ENCODE measurements at regions not wholly inside any gene's neighbourhood (a gene's known extent, or its start where the extent isn't known, plus 50 kb on each side); places are given as distances from the start of the nearest gene placed in this dataset.

DNA sequence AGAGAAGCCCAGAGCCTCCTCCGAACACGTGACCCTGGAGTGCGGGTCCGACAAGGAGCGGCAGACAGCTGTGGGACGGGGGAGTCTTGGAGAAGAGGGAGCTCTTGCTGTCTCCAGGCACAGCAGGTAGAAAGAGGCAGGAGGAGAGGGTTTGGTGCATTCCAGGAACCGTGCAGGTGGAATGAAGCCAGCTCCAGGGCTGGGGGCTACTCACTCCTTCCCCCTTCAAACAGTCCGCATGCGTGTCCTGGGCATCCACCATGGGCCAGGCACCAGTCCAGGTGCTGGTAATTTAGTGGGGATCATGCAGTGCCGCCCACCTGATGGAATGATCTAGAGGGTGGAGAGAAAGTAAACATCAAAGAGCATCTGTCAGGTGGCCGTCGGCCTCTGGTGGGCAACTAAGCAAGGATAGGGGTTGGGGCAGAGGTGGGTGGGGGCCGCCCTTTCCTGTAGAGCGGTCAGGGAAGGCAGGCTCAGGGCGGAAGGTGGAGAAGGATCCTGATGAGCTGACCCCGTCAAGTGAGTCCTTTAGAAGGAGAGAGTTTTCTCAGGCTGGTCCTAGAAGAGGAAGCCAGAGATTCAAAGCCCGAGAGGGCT, 850.0 kb downstream of the TBC1D22A start:
- DNase-seq (ENCODE audit: low read depth) = no peak

DNA sequence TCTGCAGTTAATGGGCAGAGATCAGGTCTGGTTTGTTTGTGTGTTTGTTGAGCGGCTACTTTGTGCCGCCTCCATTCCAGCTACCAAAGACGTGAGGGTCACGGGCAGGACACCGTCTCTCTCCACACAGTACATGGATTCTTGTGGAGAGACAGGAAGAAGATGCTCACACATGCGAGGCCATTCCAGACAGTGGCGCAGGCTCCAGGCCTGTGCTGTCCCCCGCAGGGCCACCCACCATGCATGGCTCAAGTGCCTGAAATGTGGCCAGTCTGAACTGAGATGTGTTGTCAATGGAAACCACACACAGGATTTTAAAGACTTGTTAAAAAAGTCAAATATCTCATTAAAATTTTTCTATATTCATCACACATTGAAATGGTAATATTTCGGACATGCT, 848.3 kb downstream of the TBC1D22A start:
- no peak for DNase-seq (ENCODE audit: low read depth)

DNA sequence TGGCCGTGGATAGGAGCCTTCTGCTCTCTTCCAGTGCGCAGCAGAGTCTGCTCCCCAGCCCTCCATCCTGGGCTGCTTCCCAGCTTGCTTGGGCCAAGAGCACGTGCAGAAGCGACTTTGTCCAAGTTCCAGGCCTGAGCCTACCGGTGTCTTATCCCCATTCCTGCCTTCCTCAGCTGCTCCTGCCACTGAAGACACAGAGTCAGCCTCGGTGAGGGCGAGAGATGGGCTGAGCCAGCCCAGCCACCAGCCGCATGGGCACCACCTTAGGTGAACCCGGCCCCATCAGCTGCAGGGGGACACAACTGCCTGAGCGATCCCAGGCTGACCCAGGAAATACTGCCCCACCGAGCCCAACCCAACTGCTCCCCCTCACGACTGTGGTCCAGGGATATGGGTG, 847.8 kb downstream of the TBC1D22A start:
- no peak for DNase-seq (ENCODE audit: low read depth)

DNA sequence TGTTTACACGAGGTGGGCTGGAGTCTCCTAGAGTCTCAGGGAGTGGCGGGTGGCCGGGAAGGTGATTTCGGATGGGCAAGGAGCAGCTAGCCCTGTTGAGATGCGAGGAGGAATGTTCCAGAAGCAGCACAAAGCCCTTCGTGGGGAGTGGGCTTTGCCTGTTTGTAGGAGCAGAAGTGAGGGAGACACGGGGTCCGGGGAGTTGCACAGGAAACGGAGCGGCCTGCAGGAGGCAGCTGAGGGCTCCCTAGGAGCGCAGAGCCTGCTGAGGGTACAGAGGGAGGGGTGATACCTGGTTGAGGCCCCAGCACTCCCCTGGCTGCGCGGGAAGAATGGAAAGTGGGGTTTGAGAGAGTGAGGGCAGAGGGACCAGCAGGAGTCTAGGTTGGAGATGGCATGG, 847.2 kb downstream of the TBC1D22A start:
- no peak for DNase-seq (ENCODE audit: low read depth)

DNA sequence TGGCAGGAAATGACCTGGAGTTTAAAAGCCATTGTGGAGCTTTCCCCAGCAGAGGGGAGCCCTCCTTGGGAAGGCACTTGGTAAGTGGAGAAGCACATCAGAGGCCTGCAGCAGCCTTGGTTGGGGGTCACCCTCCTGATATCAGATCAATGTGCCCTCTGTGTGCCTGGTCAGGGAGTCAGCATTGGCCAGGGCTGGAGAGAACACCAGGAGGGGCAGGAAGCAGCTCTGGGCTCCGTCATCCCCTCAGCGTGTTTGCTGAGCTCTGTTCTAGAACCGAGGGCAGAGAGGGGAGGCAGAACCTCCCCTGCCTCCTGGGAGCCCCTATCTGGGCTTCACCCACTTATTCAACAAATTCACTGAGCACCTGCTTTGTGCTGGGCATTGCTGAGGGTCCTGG, 846.0 kb downstream of the TBC1D22A start:
- no peak for DNase-seq (ENCODE audit: low read depth)

DNA sequence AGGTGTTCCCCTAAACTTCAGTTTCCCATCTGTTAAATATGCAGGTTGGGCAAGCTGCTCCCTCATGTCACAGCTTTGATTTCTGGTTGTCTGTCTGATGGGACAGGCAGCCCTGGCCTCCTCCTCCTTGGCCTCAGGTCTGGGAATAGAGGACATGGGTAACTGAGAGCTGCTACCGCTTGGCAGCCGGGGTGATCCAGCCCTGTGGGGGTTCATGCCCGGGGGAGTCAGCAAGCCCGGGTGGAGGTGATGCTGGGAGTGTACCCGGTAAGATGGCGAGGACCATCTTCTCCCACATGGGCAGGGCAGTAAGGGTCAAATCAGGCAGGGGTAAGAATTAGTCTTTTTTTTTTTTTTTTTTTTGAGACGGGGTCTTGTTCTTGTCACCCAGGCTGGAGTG, 845.0 kb downstream of the TBC1D22A start:
- DNase-seq (ENCODE audit: low read depth) = no peak

DNA sequence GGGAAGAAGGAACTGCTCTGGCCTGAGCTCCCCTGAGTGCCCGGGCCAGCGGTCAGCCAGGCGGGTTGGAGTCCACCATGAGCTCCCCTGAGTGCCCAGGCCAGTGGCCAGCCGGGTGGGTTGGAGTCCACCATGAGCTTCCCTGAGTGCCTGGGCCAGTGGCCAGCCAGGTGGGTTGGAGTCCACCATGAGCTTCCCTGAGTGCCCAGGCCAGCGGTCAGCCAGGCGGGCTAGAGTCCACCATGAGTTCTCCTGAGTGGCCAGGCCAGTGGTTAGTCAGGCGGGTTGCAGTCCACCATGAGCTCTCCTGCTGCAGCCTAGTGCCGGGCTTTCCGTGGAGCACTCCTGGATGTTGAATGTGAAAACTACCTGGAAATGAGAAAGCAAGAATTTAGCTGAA, 844.0 kb downstream of the TBC1D22A start:
- DNase-seq (ENCODE audit: low read depth) = no peak

DNA sequence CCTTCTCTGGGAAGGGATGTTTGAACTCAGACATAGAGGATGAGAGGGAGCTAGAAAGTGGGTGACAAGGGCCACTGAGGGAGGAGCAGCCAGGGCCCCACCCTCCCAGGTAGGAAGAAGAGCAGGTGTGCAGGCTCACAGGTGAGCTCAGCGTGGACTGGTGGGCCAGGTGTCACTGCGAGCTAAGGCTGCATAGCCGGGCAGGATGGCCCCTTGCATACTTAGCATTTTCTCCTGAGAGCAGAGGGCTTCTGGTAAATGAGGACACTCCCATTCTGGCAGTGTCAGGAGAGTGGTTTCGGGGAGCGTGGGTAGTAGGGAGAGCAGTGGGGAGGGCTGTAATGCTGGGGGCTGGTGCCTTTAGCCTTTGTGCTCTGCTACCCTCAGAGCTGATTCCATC, 843.4 kb downstream of the TBC1D22A start:
- no peak for DNase-seq (ENCODE audit: low read depth)

DNA sequence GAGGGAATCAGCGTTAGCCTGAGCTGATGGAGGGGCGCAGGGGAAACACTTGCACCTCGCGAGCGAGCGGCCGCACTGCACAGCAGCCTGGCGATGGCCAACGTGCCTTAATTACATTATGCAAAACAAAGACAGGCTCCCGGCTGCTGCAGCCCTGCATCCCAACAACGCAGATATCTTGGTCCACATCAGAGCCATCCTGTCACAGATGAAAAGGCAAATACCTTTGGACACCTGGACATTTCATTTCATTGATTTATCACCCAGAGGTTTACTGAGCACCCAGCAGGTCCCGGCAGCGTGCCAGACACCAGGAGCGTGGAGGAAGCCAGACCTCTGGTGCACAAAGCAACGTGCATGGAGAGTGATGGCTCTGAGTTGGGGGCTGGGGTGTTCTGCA, 843.0 kb downstream of the TBC1D22A start:
- DNase-seq (ENCODE audit: low read depth) = no peak

DNA sequence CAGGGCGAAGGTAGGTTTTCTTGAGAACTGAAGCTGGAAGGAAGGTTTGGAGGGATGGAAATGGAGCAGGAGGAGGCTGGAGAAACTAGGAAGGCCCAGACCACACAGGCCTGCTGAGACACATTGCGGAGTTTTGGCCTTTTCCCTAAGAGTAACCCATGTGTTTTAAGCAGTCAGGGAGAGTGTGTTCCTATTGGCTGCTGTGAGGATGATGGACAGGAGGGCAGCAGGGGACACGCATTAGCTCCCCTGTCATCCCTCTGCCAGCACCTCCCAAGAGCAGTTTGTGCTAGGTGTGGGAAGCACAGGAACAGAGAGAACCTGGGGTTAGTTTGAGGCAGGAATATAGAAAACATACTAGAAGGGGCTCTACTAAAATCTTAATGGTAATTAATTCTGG, 842.1 kb downstream of the TBC1D22A start:
- DNase-seq (ENCODE audit: low read depth) = no peak

DNA sequence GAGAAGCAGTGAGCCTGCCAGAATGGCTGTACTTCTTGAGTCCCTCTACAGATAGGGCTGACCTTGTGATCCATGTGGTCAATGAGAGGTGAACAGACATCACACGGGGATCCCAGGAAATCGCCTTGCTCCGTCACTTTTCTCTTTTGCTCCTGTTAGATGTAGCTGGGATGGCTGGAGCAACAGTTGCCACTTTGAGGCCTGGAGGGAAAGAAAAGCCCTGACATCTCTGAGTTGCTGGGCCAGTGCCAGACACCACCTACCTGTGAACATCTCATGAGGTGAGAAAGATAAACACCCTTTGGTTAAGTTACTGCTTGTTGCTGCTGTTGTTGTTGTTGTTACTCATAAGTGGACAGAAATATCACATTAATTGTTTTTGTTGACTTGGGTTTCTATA, 840.3 kb downstream of the TBC1D22A start:
- no peak for DNase-seq (ENCODE audit: low read depth)

DNA sequence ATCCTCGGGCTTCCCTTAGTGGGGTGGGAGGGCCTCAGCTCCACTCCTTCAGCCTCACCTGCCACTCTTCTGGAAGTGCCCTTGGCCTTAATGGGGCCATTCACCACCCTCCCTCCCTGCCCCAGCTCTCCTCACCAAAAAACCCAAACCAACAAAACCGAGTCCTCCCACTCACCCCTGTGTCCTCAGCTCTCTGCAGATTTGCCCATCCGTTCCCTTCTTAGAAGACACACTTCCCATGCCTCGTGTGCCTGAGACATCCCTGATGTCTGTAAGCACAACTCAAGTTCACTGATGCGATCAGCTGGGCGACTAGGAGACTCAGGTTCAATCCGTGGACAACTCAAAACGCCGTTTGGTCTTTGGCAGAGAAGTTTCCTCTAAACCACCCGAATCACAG, 839.2 kb downstream of the TBC1D22A start:
- DNase-seq (ENCODE audit: low read depth) = no peak

DNA sequence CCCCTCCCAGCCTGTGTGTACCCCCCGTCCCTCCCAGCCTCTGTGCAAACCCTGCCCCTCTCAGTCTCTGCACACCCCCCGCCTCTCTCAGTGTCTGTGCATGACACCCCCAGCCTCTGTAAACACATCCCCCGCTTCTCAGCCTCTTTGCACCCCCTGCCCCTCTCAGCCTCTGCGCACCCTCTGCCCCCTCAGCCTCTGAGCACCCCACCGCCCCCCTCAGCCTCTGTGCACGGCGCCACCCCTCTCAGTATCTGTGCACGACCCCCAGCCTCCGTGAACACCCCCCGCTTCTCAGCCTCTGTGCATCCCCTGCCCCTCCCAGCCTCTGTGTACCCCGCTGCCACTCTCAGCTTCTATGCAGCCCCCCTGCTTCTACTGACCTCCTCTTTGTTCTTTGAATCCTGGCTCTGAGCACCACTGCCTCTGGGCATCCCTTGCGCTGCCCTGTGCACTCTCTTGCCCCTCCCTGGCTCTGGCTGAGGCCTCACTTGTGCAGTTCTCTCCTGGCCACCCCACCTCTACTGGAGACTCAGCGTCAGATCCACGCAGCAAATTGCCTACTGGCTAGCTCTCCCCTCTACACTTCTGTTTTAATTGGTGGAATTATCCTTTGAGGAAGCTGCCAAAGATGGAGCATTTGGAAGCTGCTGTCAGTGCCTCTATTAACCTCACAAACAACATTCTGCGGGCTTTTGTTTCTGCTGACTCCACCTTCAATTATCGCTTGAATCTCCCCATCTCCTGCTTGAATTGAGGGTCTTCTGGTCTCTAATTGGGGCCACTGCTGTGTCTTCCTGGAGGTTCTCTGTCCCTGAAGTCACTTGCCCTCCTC, 838.6 kb downstream of the TBC1D22A start:
- DNase-seq (ENCODE audit: low read depth) = no peak

DNA sequence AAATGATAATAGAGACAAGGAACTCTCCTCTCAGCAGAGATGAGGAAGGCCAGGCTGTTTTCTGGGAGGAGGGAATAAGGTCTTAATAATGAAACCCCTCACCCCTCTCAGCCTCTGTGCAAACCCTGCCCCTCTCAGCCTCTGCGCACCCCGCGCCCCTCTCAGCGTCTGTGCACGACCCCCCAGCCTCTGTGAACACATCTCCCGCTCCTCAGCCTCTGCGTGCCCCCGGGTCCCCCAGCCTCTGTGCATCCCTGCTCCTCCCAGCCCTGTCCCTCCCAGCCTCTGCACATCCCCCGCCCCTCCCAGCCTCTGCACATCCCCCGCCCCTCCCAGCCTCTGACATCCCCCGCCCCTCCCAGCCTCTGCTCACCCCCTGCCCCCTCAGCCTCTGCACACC, 837.8 kb downstream of the TBC1D22A start:
- DNase-seq (ENCODE audit: low read depth) = no peak

DNA sequence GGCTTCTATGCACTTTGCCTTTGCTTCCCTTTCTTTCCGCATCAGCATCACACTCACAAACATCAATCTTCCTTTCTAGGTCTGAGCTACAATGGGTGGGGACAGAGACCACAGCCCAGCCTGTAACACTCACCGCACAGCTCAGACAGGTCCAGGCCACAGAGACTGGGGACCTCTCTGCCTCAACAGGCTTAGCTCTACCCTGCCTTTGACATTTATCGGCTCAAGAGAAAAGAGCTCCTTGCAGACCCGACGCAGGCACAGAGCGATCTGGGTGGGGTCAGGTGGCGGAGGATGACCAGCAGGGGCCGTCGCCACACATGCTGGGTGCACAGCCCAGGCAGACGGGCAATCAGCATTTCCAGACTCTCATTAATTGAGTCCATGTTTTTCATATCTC, 837.3 kb downstream of the TBC1D22A start:
- no peak for DNase-seq (ENCODE audit: low read depth)

DNA sequence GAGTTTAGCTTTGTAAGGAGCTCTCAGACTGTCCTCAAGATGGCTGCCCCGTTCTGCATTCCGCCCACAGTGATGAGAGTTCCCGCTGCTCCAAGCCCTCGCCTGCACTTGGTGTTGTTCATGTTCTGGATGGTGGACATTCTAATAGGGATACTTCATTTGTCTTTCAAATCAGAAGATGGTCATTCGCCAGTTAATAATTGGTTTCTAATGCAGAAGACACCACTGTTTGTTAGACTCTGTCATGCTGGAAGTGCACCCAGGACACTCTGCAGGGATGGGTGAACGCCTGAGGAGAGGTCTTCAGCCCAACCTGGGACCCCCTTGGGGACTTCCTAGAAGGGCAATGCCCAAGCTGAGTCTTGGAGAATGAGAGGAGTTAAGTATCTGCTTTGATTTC, 836.4 kb downstream of the TBC1D22A start:
- no peak for DNase-seq (ENCODE audit: low read depth)

DNA sequence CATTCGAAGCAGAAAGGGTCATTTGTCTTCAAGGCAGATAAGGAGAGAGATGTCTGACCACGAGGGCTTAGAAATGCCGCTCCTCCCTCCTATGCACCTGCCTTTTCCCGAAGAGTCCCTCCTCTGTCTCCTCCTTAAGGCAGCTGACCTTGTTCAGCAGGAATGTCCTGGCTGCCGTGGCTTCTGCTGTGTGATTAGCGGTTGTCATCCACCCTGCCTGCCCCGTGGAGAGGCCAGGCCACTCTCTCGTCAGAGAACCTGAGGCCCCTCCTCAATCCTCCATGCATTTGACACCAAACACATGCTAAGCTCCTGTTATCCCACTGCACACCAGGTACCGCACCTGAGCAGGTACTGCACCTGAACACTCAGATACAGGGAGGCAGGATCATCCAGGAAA, 834.6 kb downstream of the TBC1D22A start:
- no peak for DNase-seq (ENCODE audit: low read depth)

DNA sequence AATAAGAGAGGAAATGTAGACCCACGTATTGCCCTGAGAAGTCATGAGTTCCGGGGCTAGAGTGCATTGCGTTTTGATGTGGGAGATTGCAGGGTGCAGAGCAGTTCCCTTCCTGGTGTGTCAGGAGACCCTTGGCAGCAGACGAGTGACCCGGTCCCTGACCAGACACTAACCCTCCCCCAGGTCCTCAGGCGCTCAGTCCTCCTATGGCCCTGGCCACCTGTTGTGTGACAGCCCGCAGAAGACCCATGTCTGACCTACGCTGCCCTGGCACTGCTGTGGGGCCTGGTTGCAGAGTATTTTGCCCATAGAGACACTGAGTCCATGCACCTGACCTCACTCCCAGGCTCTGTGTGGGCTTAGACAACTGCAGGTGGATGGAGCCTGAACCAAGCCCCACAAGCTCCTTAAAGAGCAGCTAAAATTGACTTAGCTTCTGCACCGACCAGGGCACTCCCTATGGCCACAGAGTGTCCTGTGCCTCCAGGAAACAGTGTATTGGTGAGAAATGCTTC, 833.8 kb downstream of the TBC1D22A start:
- DNase-seq (ENCODE audit: low read depth) = no peak

DNA sequence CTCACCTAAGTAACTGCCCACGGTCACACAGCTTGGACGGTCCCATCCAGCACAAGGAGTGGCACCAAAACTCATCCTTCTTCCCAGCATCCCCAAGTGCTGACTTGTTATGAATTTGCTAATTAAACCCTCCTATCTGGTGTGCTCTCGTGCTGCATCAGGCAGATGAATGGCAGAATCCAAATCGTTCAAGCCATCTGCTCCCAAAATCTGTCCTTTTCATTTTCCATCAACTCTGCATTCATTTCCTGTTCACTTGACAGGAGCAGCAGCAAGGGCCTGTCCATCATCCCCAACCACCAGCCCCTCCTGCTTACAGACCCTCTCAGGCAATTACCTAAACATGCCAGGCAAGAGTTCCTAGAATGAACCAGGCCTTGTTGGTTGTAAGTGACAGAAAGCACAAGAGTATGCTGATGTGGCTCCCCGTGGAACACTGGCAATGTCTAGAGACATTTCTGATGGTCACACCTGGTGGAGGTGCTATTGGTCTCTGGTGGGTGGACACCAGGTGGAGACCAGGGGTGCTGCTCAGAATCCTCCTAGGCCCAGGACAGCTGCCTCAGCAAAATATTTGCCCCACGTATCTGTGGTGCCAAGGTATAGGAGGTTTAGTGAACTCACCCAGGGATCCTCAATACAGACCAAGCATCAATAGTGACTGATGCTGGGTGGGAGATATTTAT, 832.5 kb downstream of the TBC1D22A start:
- DNase-seq (ENCODE audit: low read depth) = no peak

DNA sequence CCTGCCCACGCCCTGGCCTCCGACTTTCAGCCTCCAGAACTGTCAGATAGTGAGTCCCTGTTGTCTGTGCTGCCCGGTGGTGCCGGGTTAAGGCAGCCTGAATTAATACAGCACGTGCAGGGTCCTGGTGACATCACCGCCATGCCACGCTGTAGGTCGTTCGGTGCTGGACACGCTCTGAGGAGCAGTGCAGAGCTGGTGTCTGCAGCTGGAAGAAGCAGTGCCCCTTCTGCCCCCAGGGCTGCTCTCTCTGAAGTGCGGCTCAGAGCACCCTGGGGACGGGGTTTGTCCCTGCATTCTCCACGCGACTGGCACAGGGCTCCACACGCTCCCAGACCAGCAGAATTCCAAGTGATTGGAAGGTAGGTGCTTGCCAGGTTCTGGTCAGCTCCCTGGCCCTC, 831.5 kb downstream of the TBC1D22A start:
- DNase-seq (ENCODE audit: low read depth) = no peak

DNA sequence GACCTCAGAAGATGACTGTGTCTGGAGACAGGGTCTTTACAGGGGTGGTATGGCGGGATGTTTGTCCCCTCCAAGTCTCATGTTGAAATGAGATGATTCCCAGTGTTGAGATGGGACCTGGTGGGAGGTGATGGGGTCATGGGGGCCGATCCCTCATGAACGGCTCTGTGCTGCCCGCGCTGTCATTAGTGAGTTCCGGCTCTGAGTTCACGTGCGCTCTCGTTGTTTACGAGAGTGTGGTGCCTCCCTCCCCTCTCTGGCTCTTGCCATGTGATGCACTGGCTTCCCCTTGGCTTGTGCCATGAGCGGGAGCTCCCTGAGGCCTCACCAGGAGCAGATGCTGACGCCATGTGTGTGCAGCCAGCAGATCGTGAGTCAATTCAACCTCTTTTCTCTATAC, 830.8 kb downstream of the TBC1D22A start:
- no peak for DNase-seq (ENCODE audit: low read depth)

DNA sequence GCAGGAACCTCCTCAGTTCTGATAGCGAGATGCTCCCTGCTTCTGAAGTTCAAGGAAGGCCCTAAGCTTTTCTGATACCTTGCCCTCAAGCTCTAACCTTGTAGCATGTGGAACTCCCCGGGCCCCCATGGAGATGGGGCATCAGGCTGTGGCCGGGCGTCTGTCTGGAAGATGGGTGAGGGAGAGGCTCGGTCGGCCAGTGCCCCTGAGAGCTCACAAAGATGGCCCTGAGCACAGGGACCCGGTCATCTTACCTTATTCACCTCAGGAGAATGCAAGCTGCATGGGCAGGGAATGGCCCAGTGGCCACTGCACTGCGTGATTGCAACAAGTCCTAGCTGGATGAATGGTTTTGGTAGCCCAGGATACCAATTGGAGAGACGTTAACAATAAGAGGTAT, 830.3 kb downstream of the TBC1D22A start:
- DNase-seq (ENCODE audit: low read depth) = no peak

DNA sequence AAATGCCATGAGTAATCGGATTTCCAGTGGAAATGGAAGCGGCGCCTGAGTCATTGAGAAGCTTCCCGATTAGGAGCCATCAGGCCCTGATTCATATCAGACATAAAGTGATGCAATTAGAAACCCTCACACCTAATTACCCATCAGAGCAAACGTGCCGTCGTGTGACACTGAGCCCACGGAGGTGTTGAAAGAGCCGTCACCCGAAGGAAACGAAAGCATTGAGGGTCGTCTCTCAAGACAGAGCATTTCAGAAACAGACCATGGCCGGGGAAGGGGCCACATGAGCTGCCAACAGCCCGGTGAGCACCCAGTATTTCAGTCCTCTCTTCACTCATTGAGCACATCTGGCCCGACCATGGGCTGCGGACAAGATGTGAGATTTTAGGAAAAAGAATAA, 829.3 kb downstream of the TBC1D22A start:
- no peak for DNase-seq (ENCODE audit: low read depth)

All from HS-5 (cell line).